Panc1 (cell line): ENCODE measurements at regions not wholly inside any gene's neighbourhood (a gene's known extent, or its start where the extent isn't known, plus 50 kb on each side); places are given as distances from the start of the nearest gene placed in this dataset.

Experiments used
- ATAC-seq: fragments of 200-7000 bp; cut with Tn5 transposase; 2 replicates; pipeline ENCODE4 v1.9.1; 2020; ENCODE audit warnings: mild to moderate bottlenecking, moderate library complexity
- BruUV-seq: library from RNA; stranded (reverse); fragments of 400-500 nt; replicated peaks from 2 replicates; lab custom pipeline; 2021; lab: Mats Ljungman, UMichigan
- CTCF ChIA-PET: fragments of 300-600 bp; sonication (Branson Sonifier 250); formaldehyde crosslinking; loops from one replicate; lab custom pipeline; 2022; ENCODE audit warnings: antibody characterized with exemption; lab: Charles Lee
- POLR2A ChIA-PET: fragments of 300-600 bp; sonication (Branson Sonifier 250); formaldehyde crosslinking; loops from one replicate; lab custom pipeline; 2022; ENCODE audit warnings: antibody characterized with exemption; lab: Charles Lee
- DNase-seq: peaks from one replicate; pipeline ENCODE4 v3.0.0-alpha.2; 2010; ENCODE audit warnings: low read depth, low spot score
- H3K27ac ChIP-seq: 2 replicates; pipeline ENCODE4 v1.5.1; 2011; ENCODE audit warnings: mild to moderate bottlenecking, low read length, inconsistent platforms
- H3K27me3 ChIP-seq: fragments of 200-500 bp; sonication (Bioruptor generic); 2 replicates; pipeline ENCODE4 v1.6.0; 2014; ENCODE audit warnings: low read length, inconsistent platforms; ENCODE audit not compliant: control insufficient read depth, insufficient read depth
- H3K36me3 ChIP-seq: fragments of 200-500 bp; sonication (Bioruptor generic); 2 replicates; pipeline ENCODE4 v1.5.1; 2014; ENCODE audit warnings: inconsistent platforms, mild to moderate bottlenecking, low read length, moderate library complexity; ENCODE audit not compliant: control insufficient read depth, insufficient read depth
- H3K4me1 ChIP-seq: 2 replicates; pipeline ENCODE4 v1.5.1; 2011; ENCODE audit warnings: inconsistent platforms, mild to moderate bottlenecking, low read length, moderate library complexity; ENCODE audit not compliant: control insufficient read depth, insufficient read depth
- H3K4me3 ChIP-seq, 2 experiments: 2 replicates each; pipeline ENCODE4 v1.5.1; 2011 to 2012; ENCODE audit warnings: low read depth in 2 of 2, low read length in 2 of 2, mild to moderate bottlenecking in 2 of 2, inconsistent platforms in 1 of 2, moderate library complexity in 1 of 2
- H3K9me3 ChIP-seq: fragments of 200-500 bp; sonication (Bioruptor generic); 2 replicates; pipeline ENCODE4 v1.5.1; 2014; ENCODE audit warnings: low read depth, mild to moderate bottlenecking, inconsistent platforms, low read length, moderate library complexity; ENCODE audit not compliant: control insufficient read depth, insufficient read depth
- POLR2AphosphoS5 ChIP-seq: IDR thresholded peaks from 2 replicates; pipeline ENCODE4 v1.6.1; 2012; ENCODE audit warnings: mild to moderate bottlenecking, low read depth, low read length, moderate library complexity
- SIN3A ChIP-seq: IDR thresholded peaks from 2 replicates; pipeline ENCODE4 v1.6.1; 2012; ENCODE audit warnings: low read depth, mild to moderate bottlenecking, low read length, moderate library complexity, borderline replicate concordance; ENCODE audit not compliant: insufficient read depth
- TCF7L2 ChIP-seq: IDR thresholded peaks from 2 replicates; pipeline ENCODE4 v1.6.1; 2011; ENCODE audit warnings: mild to moderate bottlenecking, low read depth, low read length, inconsistent platforms
- in situ Hi-C: cut with HindIII; loops from 2 replicates; pipeline ENCODE4 v1.10.0; 2016; ENCODE audit warnings: low sequenced_read_pairs, low pct_unique_long_range_greater_than_20kb
- intact Hi-C: fragments of 100-400 bp; cut with micrococcal nuclease; formaldehyde crosslinking; loops from one replicate; pipeline ENCODE4 v1.10.0; 2022; ENCODE audit not compliant: unreplicated experiment
- TF ChIP-seq, protein P1 (sequence below), 2 experiments: IDR thresholded peaks; 2 replicates each; pipeline ENCODE4 v1.6.1; 2011 to 2012; ENCODE audit warnings: low read depth in 2 of 2, control low read depth in 1 of 2, low read length in 1 of 2, mild to moderate bottlenecking in 1 of 2, moderate library complexity in 1 of 2; ENCODE audit not compliant: insufficient read depth in 1 of 2
- TF ChIP-seq, protein P2 (sequence below): fragments of 450-650 bp; IDR thresholded peaks from 2 replicates; pipeline ENCODE4 v1.5.1; 2017; ENCODE audit warnings: mild to moderate bottlenecking

DNA sequence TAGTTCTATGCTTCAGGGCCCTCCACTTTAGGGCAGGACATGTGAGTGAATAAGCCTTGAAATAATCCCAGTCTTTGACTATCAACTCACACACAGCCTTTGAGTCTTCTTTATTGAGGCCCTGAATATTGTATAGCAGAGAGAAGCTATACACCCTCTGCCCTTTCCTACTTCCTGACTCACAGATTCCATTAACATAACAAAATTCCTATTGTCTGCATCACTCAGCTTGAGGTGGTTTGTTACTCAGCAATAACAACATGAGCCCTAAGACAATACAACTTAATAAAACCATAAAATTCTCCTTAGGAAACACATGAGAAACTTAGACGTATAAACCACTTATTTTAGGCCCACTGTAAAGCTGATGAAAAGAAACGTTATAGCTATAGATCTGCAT lies 680.3 kb upstream of the DIAPH2 start:
- no peak for DNase-seq
- Histone ChIP-seq H3K27ac (no peak overlapping the region), H3K4me3 (no peak overlapping the region), H3K27me3 (no peaks in the 10 kb centered on the region), H3K4me1 (no peaks in the 10 kb centered on the region), H3K9me3 (no peaks in the 10 kb centered on the region), H3K36me3 (no peaks in the 10 kb centered on the region)
- intact Hi-C loops = no loop called here
- TF ChIP-seq SIN3A (no peak), TCF7L2 (no peak), POLR2AphosphoS5 (no peak)
- TF ChIP-seq, protein P1, sequence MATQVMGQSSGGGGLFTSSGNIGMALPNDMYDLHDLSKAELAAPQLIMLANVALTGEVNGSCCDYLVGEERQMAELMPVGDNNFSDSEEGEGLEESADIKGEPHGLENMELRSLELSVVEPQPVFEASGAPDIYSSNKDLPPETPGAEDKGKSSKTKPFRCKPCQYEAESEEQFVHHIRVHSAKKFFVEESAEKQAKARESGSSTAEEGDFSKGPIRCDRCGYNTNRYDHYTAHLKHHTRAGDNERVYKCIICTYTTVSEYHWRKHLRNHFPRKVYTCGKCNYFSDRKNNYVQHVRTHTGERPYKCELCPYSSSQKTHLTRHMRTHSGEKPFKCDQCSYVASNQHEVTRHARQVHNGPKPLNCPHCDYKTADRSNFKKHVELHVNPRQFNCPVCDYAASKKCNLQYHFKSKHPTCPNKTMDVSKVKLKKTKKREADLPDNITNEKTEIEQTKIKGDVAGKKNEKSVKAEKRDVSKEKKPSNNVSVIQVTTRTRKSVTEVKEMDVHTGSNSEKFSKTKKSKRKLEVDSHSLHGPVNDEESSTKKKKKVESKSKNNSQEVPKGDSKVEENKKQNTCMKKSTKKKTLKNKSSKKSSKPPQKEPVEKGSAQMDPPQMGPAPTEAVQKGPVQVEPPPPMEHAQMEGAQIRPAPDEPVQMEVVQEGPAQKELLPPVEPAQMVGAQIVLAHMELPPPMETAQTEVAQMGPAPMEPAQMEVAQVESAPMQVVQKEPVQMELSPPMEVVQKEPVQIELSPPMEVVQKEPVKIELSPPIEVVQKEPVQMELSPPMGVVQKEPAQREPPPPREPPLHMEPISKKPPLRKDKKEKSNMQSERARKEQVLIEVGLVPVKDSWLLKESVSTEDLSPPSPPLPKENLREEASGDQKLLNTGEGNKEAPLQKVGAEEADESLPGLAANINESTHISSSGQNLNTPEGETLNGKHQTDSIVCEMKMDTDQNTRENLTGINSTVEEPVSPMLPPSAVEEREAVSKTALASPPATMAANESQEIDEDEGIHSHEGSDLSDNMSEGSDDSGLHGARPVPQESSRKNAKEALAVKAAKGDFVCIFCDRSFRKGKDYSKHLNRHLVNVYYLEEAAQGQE (IDR thresholded peaks at IDR 0.05; ENCODE audit: insufficient read depth in 1 of 2, low read depth in 2 of 2, low read length in 1 of 2) = no peak
- TF ChIP-seq, protein P2, sequence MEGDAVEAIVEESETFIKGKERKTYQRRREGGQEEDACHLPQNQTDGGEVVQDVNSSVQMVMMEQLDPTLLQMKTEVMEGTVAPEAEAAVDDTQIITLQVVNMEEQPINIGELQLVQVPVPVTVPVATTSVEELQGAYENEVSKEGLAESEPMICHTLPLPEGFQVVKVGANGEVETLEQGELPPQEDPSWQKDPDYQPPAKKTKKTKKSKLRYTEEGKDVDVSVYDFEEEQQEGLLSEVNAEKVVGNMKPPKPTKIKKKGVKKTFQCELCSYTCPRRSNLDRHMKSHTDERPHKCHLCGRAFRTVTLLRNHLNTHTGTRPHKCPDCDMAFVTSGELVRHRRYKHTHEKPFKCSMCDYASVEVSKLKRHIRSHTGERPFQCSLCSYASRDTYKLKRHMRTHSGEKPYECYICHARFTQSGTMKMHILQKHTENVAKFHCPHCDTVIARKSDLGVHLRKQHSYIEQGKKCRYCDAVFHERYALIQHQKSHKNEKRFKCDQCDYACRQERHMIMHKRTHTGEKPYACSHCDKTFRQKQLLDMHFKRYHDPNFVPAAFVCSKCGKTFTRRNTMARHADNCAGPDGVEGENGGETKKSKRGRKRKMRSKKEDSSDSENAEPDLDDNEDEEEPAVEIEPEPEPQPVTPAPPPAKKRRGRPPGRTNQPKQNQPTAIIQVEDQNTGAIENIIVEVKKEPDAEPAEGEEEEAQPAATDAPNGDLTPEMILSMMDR = no peak
- in situ Hi-C loops = no loop called here
- no TSS peak for BruUV-seq
- no peak for ATAC-seq
- CTCF ChIA-PET = no interaction called here
- POLR2A ChIA-PET = no interaction called here

DNA sequence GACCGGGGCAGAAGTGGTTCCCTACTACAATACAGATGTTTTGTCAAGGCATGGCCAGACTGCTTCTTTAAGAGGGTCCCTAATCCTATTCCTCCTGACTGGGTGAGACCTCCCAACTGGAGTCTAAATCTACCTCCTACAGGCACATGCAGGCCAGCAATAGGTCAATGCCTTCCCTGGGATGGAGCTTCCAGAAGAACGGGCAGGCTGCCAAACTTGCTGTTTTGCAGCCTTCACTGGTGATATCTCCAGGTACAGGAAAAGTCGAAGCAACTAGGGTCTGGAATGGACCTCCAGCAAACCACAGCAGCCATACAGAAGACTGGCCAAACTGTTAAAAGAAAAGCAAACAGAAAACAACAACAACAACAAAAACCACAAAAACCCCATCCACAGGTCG lies 678.4 kb upstream of the DIAPH2 start:
- in situ Hi-C loops = no loop called here
- Histone ChIP-seq H3K4me1 (no peaks in the 10 kb centered on the region), H3K9me3 (no peaks in the 10 kb centered on the region), H3K36me3 (no peaks in the 10 kb centered on the region), H3K27ac (no peak overlapping the region), H3K27me3 (no peaks in the 10 kb centered on the region), H3K4me3 (no peak overlapping the region)
- intact Hi-C loops = no loop called here
- POLR2A ChIA-PET = no interaction called here
- ATAC-seq (no peak), DNase-seq (no peak)
- BruUV-seq = no TSS peak
- CTCF ChIA-PET = no interaction called here
- TF ChIP-seq, protein P2 = no peak
- TF ChIP-seq, protein P1 (IDR thresholded peaks at IDR 0.05; ENCODE audit: insufficient read depth in 1 of 2, low read depth in 2 of 2, low read length in 1 of 2) = no peak
- TF ChIP-seq POLR2AphosphoS5 = no peak
- TF ChIP-seq SIN3A = no peak
- TF ChIP-seq TCF7L2 = no peak
